GM18858 (cell line): ENCODE measurements at regions not wholly inside any gene's neighbourhood (a gene's known extent, or its start where the extent isn't known, plus 50 kb on each side); places are given as distances from the start of the nearest gene placed in this dataset.

ENCODE experiments used
- ATAC-seq: cut with Tn5 transposase; IDR thresholded peaks from one replicate; pipeline ENCODE4 v1.9.1; 2021; ENCODE audit not compliant: unreplicated experiment

DNA sequence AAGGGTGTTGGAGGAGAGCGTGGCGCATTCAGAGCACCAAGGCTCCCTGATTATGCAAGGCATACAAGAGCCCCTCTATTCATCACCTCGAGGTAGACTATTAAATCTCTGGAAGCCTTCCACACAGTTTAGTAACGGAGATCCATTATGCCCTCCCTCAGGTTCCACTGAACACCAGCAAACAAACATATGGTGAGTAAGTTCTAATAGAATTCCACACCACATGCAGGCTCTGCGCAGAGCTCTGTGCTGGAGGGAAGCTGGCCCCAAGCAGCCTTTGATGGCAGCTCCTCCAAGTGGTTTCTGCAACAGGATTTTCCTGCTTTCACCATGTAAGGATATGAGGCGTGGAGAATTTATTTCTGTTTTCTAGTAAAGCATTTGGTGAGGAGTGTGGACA lies 238.6 kb downstream of the C1D start:
- ATAC-seq, result no peak

DNA sequence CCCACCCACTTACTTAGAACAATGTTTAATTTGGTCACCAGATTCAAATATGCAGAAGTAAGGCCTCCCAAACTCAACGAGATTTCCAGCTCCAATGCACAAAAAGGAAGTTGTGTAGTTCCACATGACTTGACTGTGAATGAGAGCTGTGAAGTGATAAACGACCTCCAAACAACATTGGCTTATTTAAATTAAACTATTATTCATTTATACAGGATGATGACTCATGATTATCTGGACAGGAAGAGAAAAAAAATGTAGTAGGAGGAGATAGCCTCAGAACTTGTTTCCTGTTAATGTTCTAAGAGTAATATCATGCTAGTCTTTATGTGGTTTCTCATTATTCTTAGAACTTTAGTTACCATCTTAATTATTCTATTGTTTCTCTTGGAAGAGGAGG lies 237.3 kb downstream of the C1D start:
- ATAC-seq, result no peak

GRCh38 chr2:67828066-67828465 lies 234.7 kb downstream of the C1D start:
- no peak for ATAC-seq

DNA sequence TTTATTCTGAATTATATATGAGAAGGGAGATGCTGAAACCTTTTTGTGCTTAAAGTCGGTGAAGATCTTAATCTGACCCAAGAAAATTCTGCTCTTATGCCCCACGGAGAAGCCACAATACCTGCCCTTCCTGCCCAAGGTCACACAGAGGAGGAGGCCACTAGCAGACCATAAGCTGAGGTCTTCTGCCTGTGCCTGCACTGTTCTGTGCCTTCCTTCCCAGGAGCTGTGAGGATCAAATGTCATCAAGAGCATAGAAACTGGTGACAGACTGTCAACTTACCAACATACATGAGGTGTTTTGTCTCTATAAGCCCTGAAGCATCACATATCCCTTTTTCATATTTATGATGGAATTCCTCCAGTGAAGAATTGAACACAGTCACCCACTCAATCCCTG lies 233.3 kb downstream of the C1D start:
- ATAC-seq, result no peak

GRCh38 chr2:67833632-67834031 lies 229.2 kb downstream of the C1D start:
- ATAC-seq, result no peak

- no peak for ATAC-seq
Observed at GRCh38 chr2:67834482-67834881, 228.3 kb downstream of the C1D start.

DNA sequence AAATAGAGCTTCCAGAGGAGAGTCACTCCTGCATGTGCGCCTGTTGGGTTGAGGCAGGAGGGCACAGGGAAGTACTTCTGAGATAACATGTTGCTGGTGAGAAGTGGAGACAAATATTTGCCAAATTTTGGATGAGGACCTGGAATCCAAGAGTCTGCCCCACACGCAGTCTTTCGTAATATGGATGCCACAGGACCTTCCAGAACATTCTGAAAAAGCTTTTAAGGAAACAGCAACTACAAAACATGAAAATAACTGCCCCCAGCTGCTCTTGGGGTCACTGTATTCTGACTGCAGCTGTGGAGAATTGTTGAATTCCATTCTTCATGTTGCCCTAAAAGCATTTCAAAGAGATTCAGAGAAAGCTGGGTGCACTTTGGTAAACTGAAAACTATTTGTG lies 227.5 kb downstream of the C1D start:
- no peak for ATAC-seq

DNA sequence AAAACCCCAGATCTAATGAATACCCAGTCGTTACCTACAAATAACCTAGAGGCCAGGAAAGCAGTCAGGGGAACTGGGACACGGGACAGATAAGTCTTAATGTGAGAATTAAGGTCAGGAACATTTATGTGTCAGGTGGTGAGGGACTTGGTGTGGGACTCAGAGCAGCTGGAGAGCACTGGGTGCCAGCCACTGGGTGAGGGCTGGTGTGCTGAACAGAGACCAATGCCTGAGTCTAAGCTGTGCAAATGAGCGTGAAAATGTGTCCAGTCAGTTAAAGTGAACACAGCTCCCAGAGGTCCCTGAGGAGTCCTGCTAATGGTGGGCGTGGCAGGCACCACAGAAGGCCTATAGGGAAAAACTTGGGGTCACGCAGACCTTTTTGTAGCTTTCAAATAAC lies 225.9 kb downstream of the C1D start:
- no peak for ATAC-seq

DNA sequence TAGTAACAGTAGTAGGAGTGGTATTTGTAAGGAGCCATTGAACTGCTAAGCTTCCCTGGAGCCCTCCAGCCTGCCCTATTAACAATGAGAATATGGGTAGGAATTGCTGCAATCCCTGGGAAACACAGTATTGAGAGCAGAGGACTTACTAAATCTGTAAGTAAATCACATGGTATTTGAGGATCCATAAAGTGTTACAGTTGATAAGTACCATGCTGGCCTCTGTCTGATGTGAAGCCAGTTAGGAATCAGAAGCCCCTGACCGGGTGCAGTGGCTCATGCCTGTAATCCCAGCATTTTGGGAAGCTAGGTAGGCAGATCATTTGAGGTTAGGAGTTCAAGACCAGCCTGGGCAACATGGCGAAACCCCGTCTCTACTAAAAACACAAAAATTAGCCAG lies 224.6 kb downstream of the C1D start:
- ATAC-seq, result no peak

DNA sequence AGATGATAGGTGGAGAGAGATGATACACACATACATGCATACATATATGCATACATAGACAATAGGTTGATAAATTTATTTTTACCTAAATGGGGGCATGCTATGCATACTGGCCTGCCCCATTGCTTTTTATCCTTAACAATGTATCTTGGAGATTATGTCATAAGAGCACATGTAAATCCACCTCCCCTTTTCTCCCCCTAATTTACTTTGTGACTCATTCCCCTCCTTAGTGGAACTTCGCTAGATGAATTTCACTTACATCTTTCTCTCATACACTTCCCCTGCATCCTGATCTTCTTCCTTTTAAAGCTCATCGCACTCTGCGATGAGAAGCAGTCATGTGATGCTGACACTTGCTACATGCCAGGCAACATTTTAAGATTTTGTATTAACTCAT lies 223.6 kb downstream of the C1D start:
- no peak for ATAC-seq

GRCh38 chr2:67839668-67840067 lies 223.1 kb downstream of the C1D start:
- ATAC-seq, result no peak

GRCh38 chr2:67840460-67841068 lies 222.2 kb downstream of the C1D start:
- peak; percentile 81 for ATAC-seq

GRCh38 chr2:67841711-67842110 lies 221.1 kb downstream of the C1D start:
- no peak for ATAC-seq

- ATAC-seq, result no peak
Observed at GRCh38 chr2:67842375-67842959, 220.3 kb downstream of the C1D start.

GRCh38 chr2:67844024-67844540 lies 218.7 kb downstream of the C1D start:
- no peak for ATAC-seq

GRCh38 chr2:67845621-67846369 lies 217.0 kb downstream of the C1D start:
- ATAC-seq, result no peak

DNA sequence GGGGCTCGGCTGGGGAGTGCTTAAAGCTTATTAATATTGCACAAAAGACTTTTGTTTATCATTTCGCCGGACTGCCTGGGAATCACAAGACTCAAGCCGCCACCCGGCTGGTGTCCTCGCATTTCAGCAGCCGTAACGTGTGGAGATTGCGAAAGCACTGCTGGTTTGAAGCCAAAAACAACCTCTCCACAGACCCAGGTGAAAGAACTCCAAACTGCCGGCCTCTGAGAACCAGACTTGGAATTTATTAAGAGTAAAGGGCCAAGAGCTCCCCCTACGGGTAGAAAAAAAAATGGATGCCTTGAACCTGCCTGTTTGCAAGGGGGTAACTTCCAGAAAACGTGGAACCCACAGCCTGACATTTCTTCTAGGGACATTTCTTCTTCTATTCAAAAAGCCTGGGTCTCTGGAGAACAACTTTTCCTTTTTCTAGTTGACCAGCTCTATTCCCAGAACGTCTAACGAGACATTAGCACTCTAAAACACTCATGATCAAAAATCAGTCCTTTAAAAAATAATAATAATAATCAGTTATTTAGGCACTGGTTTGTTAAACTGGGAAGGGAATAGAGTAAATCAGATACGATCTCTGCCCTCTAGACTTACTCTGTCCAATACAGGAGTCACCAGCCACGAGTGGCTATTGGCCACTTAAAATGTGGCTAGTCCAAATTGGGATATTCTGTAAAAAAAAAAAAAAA lies 216.3 kb downstream of the C1D start:
- ATAC-seq, result peak; percentile 51

- ATAC-seq, result no peak
Observed at GRCh38 chr2:67848551-67849285, 214.1 kb downstream of the C1D start.

- no peak for ATAC-seq
Observed at GRCh38 chr2:67851016-67851415, 211.8 kb downstream of the C1D start.

DNA sequence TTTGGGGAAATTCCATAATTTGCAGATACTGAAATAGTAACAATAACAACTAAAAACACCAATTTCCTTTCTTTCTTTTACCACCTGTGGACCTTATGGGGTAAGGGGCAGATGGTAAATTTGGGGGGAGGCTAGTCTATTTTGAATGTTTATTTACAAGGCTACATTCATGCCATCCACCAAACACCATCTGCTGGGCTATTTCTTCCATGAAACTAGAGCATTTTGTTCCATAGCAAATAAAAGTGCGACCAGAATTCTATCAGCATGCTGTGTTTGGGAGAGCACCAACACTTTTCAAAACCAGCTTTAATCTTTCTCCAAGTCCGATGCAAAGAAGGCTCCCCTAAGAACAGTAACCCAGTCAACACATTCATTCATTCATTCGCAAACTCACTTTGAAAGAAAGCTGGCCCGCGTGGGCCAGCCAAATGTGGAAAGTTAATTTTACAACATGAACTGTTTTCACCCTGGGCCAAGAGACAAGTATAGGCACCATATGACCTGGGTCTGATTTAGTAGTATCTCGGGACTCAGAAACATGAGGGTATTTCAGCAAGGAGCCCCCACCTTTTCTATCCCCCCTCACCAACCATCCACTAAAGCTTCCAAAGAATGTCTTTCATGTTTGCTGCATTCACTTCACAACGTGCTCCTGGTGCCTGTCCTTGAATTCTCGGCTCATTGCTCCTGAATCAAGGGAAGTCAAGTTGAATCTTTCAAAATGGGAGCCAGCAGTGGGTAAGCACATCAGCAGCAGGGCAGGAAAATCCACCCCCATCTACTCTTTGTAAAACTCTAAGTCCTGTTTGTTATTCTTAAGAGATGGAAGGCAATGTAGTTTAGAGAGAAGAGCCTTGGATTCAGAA lies 210.6 kb downstream of the C1D start:
- ATAC-seq, result no peak
